ENCODE measurements at regions not wholly inside any gene's neighbourhood (a gene's known extent, or its start where the extent isn't known, plus 50 kb on each side); places are given as distances from the start of the nearest gene placed in this dataset.

DNA sequence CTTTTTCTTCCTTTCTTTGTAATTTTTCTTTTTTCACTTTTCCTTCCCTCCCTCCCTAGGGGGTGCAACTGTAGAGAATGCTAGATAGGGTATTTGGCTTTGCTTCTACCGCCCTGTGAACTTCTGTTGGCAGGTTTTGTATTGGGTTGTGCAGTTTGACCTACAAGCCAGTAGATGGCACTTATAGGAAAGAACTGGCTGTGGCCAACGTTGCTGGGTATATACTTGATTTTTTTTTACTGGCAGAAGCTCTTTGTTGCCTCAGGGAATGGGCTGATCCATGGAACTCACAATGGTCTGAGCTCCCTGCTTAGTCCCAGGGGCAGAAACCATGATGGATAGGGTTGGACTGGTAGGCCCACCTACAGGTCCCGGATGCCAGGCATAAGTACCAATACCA is 1019.5 kb upstream of the LRRTM1 start:
- DNase-seq (ENCODE audit: low read depth, low spot score) = peak; percentile 38
- H3K9me3 ChIP-seq (ENCODE audit: insufficient read depth, low read length) = no peaks in the 10 kb centered on the region
- H3K36me3 ChIP-seq (ENCODE audit: insufficient read depth, insufficient read length, low read length) = no peaks in the 10 kb centered on the region

GRCh38 chr2:81304154-81304830 is 999.7 kb upstream of the LRRTM1 start:
- Histone ChIP-seq H3K9ac (ENCODE audit: insufficient read length, low read depth) (no peak overlapping the region), H3K4me3 (ENCODE audit: insufficient read length, low read depth) (no peak overlapping the region), H3K4me1 (ENCODE audit: insufficient read depth, insufficient read length) (no peaks in the 10 kb centered on the region), H3K36me3 (ENCODE audit: insufficient read depth, insufficient read length, low read length) (no peaks in the 10 kb centered on the region), H3K27me3 (ENCODE audit: insufficient read depth, insufficient read length) (no peaks in the 10 kb centered on the region), H3K9me3 (ENCODE audit: insufficient read depth, low read length) (no peaks in the 10 kb centered on the region)
- DNase-seq (ENCODE audit: low read depth, low spot score) = peak; percentile 39
- TF ChIP-seq YY1 (IDR thresholded peaks at IDR 0.05; ENCODE audit: insufficient read depth, insufficient read length) (no peak), SUZ12 (IDR thresholded peaks at IDR 0.05; ENCODE audit: extremely low read depth, insufficient read depth, insufficient read length) (no peak), ZNF274 (IDR thresholded peaks at IDR 0.05; ENCODE audit: low read depth, low read length) (no peak)

More for the DNA sequence above, 1019.5 kb upstream of the LRRTM1 start:
- Histone ChIP-seq H3K4me3 (ENCODE audit: insufficient read length, low read depth) (no peak overlapping the region), H3K4me1 (ENCODE audit: insufficient read depth, insufficient read length) (no peaks in the 10 kb centered on the region), H3K27me3 (ENCODE audit: insufficient read depth, insufficient read length) (no peaks in the 10 kb centered on the region), H3K9ac (ENCODE audit: insufficient read length, low read depth) (no peak overlapping the region)
- TF ChIP-seq ZNF274 (IDR thresholded peaks at IDR 0.05; ENCODE audit: low read depth, low read length) (no peak), SUZ12 (IDR thresholded peaks at IDR 0.05; ENCODE audit: extremely low read depth, insufficient read depth, insufficient read length) (no peak), YY1 (IDR thresholded peaks at IDR 0.05; ENCODE audit: insufficient read depth, insufficient read length) (no peak)

DNA sequence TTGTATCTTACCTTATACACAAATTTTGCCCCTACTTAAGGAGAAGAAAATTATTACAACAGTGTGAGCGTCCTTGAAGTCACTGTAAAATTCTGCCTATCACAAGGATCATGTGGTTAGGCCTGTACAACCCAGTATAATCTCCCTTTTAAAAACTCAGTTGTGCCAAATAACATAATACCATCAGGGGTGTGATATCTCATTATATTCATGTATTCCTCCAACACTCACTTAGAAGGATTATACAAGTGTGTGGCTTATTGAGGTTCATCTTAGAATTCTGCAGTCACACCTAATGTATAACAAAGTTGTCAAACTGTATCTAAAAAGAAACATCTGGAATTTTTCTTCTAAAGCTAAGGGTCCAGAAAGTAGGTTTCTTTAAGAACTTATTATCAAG is 998.8 kb upstream of the LRRTM1 start:
- Histone ChIP-seq H3K9me3 (ENCODE audit: insufficient read depth, low read length) (no peaks in the 10 kb centered on the region), H3K9ac (ENCODE audit: insufficient read length, low read depth) (no peak overlapping the region)
- TF ChIP-seq YY1 (IDR thresholded peaks at IDR 0.05; ENCODE audit: insufficient read depth, insufficient read length) (no peak), SUZ12 (IDR thresholded peaks at IDR 0.05; ENCODE audit: extremely low read depth, insufficient read depth, insufficient read length) (no peak), ZNF274 (IDR thresholded peaks at IDR 0.05; ENCODE audit: low read depth, low read length) (no peak)

DNA sequence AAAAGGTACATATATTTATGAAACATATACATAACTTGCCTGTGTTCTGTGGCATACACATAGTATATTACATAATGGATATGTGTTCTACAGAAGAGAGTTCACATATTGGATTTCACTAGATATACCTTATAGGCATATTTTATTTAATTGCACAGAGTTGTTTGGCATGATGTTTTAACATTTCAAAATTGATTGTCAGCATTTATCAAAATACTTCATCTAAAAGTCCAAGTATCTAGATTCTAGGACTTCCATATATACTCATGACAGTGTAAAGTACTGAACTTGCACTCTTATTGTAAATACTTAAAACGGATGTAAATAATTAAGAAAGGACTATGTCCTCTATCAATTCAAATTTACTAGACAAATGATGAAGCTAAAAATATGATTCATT is 995.3 kb upstream of the LRRTM1 start:
- TF ChIP-seq SUZ12 (IDR thresholded peaks at IDR 0.05; ENCODE audit: extremely low read depth, insufficient read depth, insufficient read length) (no peak), YY1 (IDR thresholded peaks at IDR 0.05; ENCODE audit: insufficient read depth, insufficient read length) (no peak), ZNF274 (IDR thresholded peaks at IDR 0.05; ENCODE audit: low read depth, low read length) (no peak)
- Histone ChIP-seq H3K4me3 (ENCODE audit: insufficient read length, low read depth) (no peak overlapping the region), H3K27me3 (ENCODE audit: insufficient read depth, insufficient read length) (no peaks in the 10 kb centered on the region), H3K9ac (ENCODE audit: insufficient read length, low read depth) (no peak overlapping the region), H3K4me1 (ENCODE audit: insufficient read depth, insufficient read length) (no peaks in the 10 kb centered on the region), H3K36me3 (ENCODE audit: insufficient read depth, insufficient read length, low read length) (no peaks in the 10 kb centered on the region), H3K9me3 (ENCODE audit: insufficient read depth, low read length) (no peaks in the 10 kb centered on the region)
- no peak for DNase-seq (ENCODE audit: low read depth, low spot score)

More for the DNA sequence above, 998.8 kb upstream of the LRRTM1 start:
- Histone ChIP-seq H3K4me1 (ENCODE audit: insufficient read depth, insufficient read length) (no peaks in the 10 kb centered on the region), H3K27me3 (ENCODE audit: insufficient read depth, insufficient read length) (no peaks in the 10 kb centered on the region), H3K36me3 (ENCODE audit: insufficient read depth, insufficient read length, low read length) (no peaks in the 10 kb centered on the region), H3K4me3 (ENCODE audit: insufficient read length, low read depth) (no peak overlapping the region)
- no peak for DNase-seq (ENCODE audit: low read depth, low spot score)

GRCh38 chr2:81290846-81291245 is 986.3 kb upstream of the LRRTM1 start:
- no peaks in the 10 kb centered on the region for H3K4me1 ChIP-seq (ENCODE audit: insufficient read depth, insufficient read length)
- no peaks in the 10 kb centered on the region for H3K36me3 ChIP-seq (ENCODE audit: insufficient read depth, insufficient read length, low read length)
- DNase-seq (ENCODE audit: low read depth, low spot score) = no peak
- H3K9me3 ChIP-seq (ENCODE audit: insufficient read depth, low read length) = no peaks in the 10 kb centered on the region
- H3K9ac ChIP-seq (ENCODE audit: insufficient read length, low read depth) = no peak overlapping the region
- no peak for TF ChIP-seq SUZ12 (IDR thresholded peaks at IDR 0.05; ENCODE audit: extremely low read depth, insufficient read depth, insufficient read length)
- no peak overlapping the region for H3K4me3 ChIP-seq (ENCODE audit: insufficient read length, low read depth)
- H3K27me3 ChIP-seq (ENCODE audit: insufficient read depth, insufficient read length) = no peaks in the 10 kb centered on the region

GRCh38 chr2:81283081-81283480 is 978.5 kb upstream of the LRRTM1 start:
- DNase-seq (ENCODE audit: low read depth, low spot score) = no peak

GRCh38 chr2:81282151-81282769 is 977.7 kb upstream of the LRRTM1 start:
- no peaks in the 10 kb centered on the region for H3K27me3 ChIP-seq (ENCODE audit: insufficient read depth, insufficient read length)
- DNase-seq (ENCODE audit: low read depth, low spot score) = no peak
- H3K4me1 ChIP-seq (ENCODE audit: insufficient read depth, insufficient read length) = no peaks in the 10 kb centered on the region
- H3K9ac ChIP-seq (ENCODE audit: insufficient read length, low read depth) = no peak overlapping the region
- TF ChIP-seq ZNF274 (IDR thresholded peaks at IDR 0.05; ENCODE audit: low read depth, low read length) (no peak), SUZ12 (IDR thresholded peaks at IDR 0.05; ENCODE audit: extremely low read depth, insufficient read depth, insufficient read length) (no peak), YY1 (IDR thresholded peaks at IDR 0.05; ENCODE audit: insufficient read depth, insufficient read length) (no peak)
- no peaks in the 10 kb centered on the region for H3K36me3 ChIP-seq (ENCODE audit: insufficient read depth, insufficient read length, low read length)
- H3K4me3 ChIP-seq (ENCODE audit: insufficient read length, low read depth) = no peak overlapping the region
- H3K9me3 ChIP-seq (ENCODE audit: insufficient read depth, low read length) = no peaks in the 10 kb centered on the region

More at GRCh38 chr2:81283081-81283480, 978.5 kb upstream of the LRRTM1 start:
- no peaks in the 10 kb centered on the region for H3K36me3 ChIP-seq (ENCODE audit: insufficient read depth, insufficient read length, low read length)
- H3K27me3 ChIP-seq (ENCODE audit: insufficient read depth, insufficient read length) = no peaks in the 10 kb centered on the region
- no peak overlapping the region for H3K4me3 ChIP-seq (ENCODE audit: insufficient read length, low read depth)
- no peaks in the 10 kb centered on the region for H3K9me3 ChIP-seq (ENCODE audit: insufficient read depth, low read length)
- TF ChIP-seq SUZ12 (IDR thresholded peaks at IDR 0.05; ENCODE audit: extremely low read depth, insufficient read depth, insufficient read length) = no peak
- TF ChIP-seq YY1 (IDR thresholded peaks at IDR 0.05; ENCODE audit: insufficient read depth, insufficient read length) = no peak
- H3K9ac ChIP-seq (ENCODE audit: insufficient read length, low read depth) = no peak overlapping the region
- no peaks in the 10 kb centered on the region for H3K4me1 ChIP-seq (ENCODE audit: insufficient read depth, insufficient read length)

Data from NT2/D1 (cell line).